22Rv1 (cell line): ENCODE measurements at regions not wholly inside any gene's neighbourhood (a gene's known extent, or its start where the extent isn't known, plus 50 kb on each side); places are given as distances from the start of the nearest gene placed in this dataset.

ENCODE experiments used
- CTCF ChIP-seq: fragments of 450-650 bp; IDR thresholded peaks from 2 replicates; pipeline ENCODE4 v1.5.1; 2017; ENCODE audit warnings: mild to moderate bottlenecking
- ZFX ChIP-seq: fragments of 450-650 bp; IDR thresholded peaks from 2 replicates; pipeline ENCODE4 v1.6.1; 2017; ENCODE audit warnings: antibody characterized with exemption, borderline replicate concordance

- TF ChIP-seq CTCF (no peak), ZFX (no peak)
These were observed 95.0 kb downstream of the BOD1L2 start for GRCh38 chr18:57241869-57242268.
